HepG2 (cell line): ENCODE measurements at regions not wholly inside any gene's neighbourhood (a gene's known extent, or its start where the extent isn't known, plus 50 kb on each side); places are given as distances from the start of the nearest gene placed in this dataset.

Source experiments
- ARID5B ChIP-seq: IDR thresholded peaks from 2 replicates; pipeline ENCODE4 v1.4.0; 2020; ENCODE audit warnings: mild to moderate bottlenecking, missing genetic modification reagents
- ATF3 ChIP-seq: sonication (generic); formaldehyde crosslinking; IDR thresholded peaks from 2 replicates; pipeline ENCODE4 v1.4.0; 2020; ENCODE audit warnings: missing genetic modification reagents
- EP300 ChIP-seq, 3 experiments: sonication (generic) in 1 of 3; formaldehyde crosslinking in 1 of 3; IDR thresholded peaks; 2 replicates each; pipeline versions ENCODE4 v1.5.1 to v1.6.1; 2011 to 2020; ENCODE audit warnings: low read depth in 2 of 3, low read length in 2 of 3, borderline replicate concordance in 1 of 3, improper control_type of control experiment in 1 of 3, mild to moderate bottlenecking in 1 of 3, missing genetic modification reagents in 1 of 3, moderate library complexity in 1 of 3
- ESRRA ChIP-seq: sonication (generic); formaldehyde crosslinking; IDR thresholded peaks from 2 replicates; pipeline ENCODE4 v1.5.1; 2020; ENCODE audit warnings: mild to moderate bottlenecking, low read depth, missing genetic modification reagents
- FOXA1 ChIP-seq, 2 experiments: fragments of 450-650 bp in 1 of 2; sonication (generic) in 1 of 2; formaldehyde crosslinking in 1 of 2; IDR thresholded peaks; 2 replicates each; pipeline versions ENCODE4 v1.4.0 to v1.6.1; 2016 to 2020; ENCODE audit warnings: missing genetic modification reagents in 1 of 2
- GABPB1 ChIP-seq: IDR thresholded peaks from 2 replicates; pipeline ENCODE4 v1.6.1; 2016; ENCODE audit warnings: mild to moderate bottlenecking, missing genetic modification reagents, moderate library complexity, missing compliant biosample characterization
- HMGXB3 ChIP-seq: sonication (generic); formaldehyde crosslinking; IDR thresholded peaks from 2 replicates; pipeline ENCODE4 v1.4.0; 2020; ENCODE audit warnings: missing genetic modification reagents, borderline replicate concordance
- MXI1 ChIP-seq: IDR thresholded peaks from 3 replicates; pipeline ENCODE4 v1.6.1; 2012; ENCODE audit warnings: low read depth, low read length, inconsistent platforms, borderline replicate concordance
- NCOA2 ChIP-seq: sonication (generic); formaldehyde crosslinking; IDR thresholded peaks from 2 replicates; pipeline ENCODE4 v1.8.0; 2022; ENCODE audit warnings: inconsistent platforms
- NFIC ChIP-seq: IDR thresholded peaks from 2 replicates; pipeline ENCODE4 v1.6.1; 2012; ENCODE audit warnings: mild to moderate bottlenecking, low read length, inconsistent platforms
- NFYC ChIP-seq: IDR thresholded peaks from 2 replicates; pipeline ENCODE4 v1.6.1; 2016; ENCODE audit warnings: missing genetic modification reagents, missing compliant biosample characterization
- RARA ChIP-seq: IDR thresholded peaks from 2 replicates; pipeline ENCODE4 v1.6.1; 2016; ENCODE audit warnings: missing genetic modification reagents, missing compliant biosample characterization
- RBM39 ChIP-seq: fragments of 200-400 bp; formaldehyde crosslinking; IDR thresholded peaks from one replicate; pipeline ENCODE4 v1.6.1; 2018; ENCODE audit warnings: antibody characterized with exemption, mild to moderate bottlenecking, low read depth, low read length; ENCODE audit not compliant: poor library complexity, severe bottlenecking
- RFXANK ChIP-seq: IDR thresholded peaks from 2 replicates; pipeline ENCODE4 v1.6.1; 2016
- SMARCC2 ChIP-seq: fragments of 450-650 bp; IDR thresholded peaks from 2 replicates; pipeline ENCODE4 v1.6.1; 2017; ENCODE audit warnings: antibody characterized with exemption, mild to moderate bottlenecking
- STAG1 ChIP-seq: sonication (generic); formaldehyde crosslinking; IDR thresholded peaks from 2 replicates; pipeline ENCODE4 v1.4.0; 2020; ENCODE audit warnings: missing genetic modification reagents
- THAP11 ChIP-seq: IDR thresholded peaks from 2 replicates; pipeline ENCODE4 v1.6.1; 2016; ENCODE audit warnings: missing biosample characterization, missing genetic modification reagents
- TOE1 ChIP-seq: sonication (generic); formaldehyde crosslinking; IDR thresholded peaks from 2 replicates; pipeline ENCODE4 v1.4.0; 2020; ENCODE audit warnings: mild to moderate bottlenecking, missing genetic modification reagents
- ZNF335 ChIP-seq: sonication (generic); formaldehyde crosslinking; IDR thresholded peaks from 2 replicates; pipeline ENCODE4 v1.4.0; 2020; ENCODE audit warnings: missing genetic modification reagents
- ZNF343 ChIP-seq: sonication (generic); formaldehyde crosslinking; IDR thresholded peaks from 2 replicates; pipeline ENCODE4 v1.4.0; 2020; ENCODE audit warnings: mild to moderate bottlenecking, missing genetic modification reagents
- ZNF816 ChIP-seq: sonication (generic); formaldehyde crosslinking; IDR thresholded peaks from 2 replicates; pipeline ENCODE4 v1.8.0; 2022; ENCODE audit warnings: missing genetic modification reagents, mild to moderate bottlenecking, borderline replicate concordance

- TF ChIP-seq HMGXB3 = peak; percentile 75; the same call in 1 of the 2 replicates
- TF ChIP-seq NFYC (CRISPR knock-in tag) = no peak
- no peak for TF ChIP-seq ESRRA (CRISPR knock-in tag)
- peak; percentile 58; the same call in 1 of the 2 replicates for TF ChIP-seq ZNF335 (CRISPR knock-in tag)
- 0 out of 2 replicates have a peak, but pooled peaks have one; percentile 3 for TF ChIP-seq STAG1
- no peak for TF ChIP-seq RFXANK (CRISPR knock-in tag)
- TF ChIP-seq ATF3 (CRISPR knock-in tag) = peak; percentile 58; the same call in 1 of the 2 replicates
- TF ChIP-seq ZNF816 = no peak
- no peak for TF ChIP-seq RBM39
- TF ChIP-seq NCOA2 (CRISPR knock-in tag) = 0 out of 2 replicates have a peak, but pooled peaks have one; percentile 16
- TF ChIP-seq GABPB1 (CRISPR knock-in tag) = no peak
- peak; percentile 69 for TF ChIP-seq ARID5B (CRISPR knock-in tag)
- no peak for TF ChIP-seq ZNF343 (CRISPR knock-in tag)
- TF ChIP-seq MXI1 = no peak
- TF ChIP-seq SMARCC2 = no peak
- 0 out of 2 replicates have a peak, but pooled peaks have one; percentile 30 for TF ChIP-seq RARA (CRISPR knock-in tag)
- TF ChIP-seq FOXA1 (IDR thresholded peaks at IDR 0.05) = no peak
- peak; percentile 77 for TF ChIP-seq FOXA1 (CRISPR knock-in tag; IDR thresholded peaks at IDR 0.05)
- TF ChIP-seq EP300 (IDR thresholded peaks at IDR 0.05; ENCODE audit: low read depth in 2 of 2, low read length in 2 of 2) = peak in 1 of 2 experiments; percentile 59; a peak in 1 of 4 replicates
- TF ChIP-seq EP300 (CRISPR knock-in tag; IDR thresholded peaks at IDR 0.05; ENCODE audit: borderline replicate concordance) = no peak; the same call in 1 of the 2 replicates
- TF ChIP-seq TOE1 (CRISPR knock-in tag) = no peak
- 0 out of 2 replicates have a peak, but pooled peaks have one; percentile 19 for TF ChIP-seq THAP11 (CRISPR knock-in tag)
- 0 out of 2 replicates have a peak, but pooled peaks have one; percentile 57 for TF ChIP-seq NFIC
These were observed 149.9 kb downstream of the RPS12 start (continued) for GRCh38 chr6:132964101-132964867.
